Embryonic facial prominence (tissue), 1 donor: ENCODE measurements at regions not wholly inside any gene's neighbourhood (a gene's known extent, or its start where the extent isn't known, plus 50 kb on each side); places are given as distances from the start of the nearest gene placed in this dataset.

Experiments used
- DNase-seq: peaks from one replicate; pipeline ENCODE4 v3.0.0-alpha.2; 2016; ENCODE audit errors: extremely low spot score

GRCh38 chr2:6454286-6454990, 411.3 kb downstream of the CMPK2 start:
- DNase-seq = no peak

GRCh38 chr2:6459138-6459537, 406.6 kb downstream of the CMPK2 start:
- DNase-seq = no peak

GRCh38 chr2:6470518-6470917, 395.2 kb downstream of the CMPK2 start:
- DNase-seq = no peak

GRCh38 chr2:6471419-6471818, 394.3 kb downstream of the CMPK2 start:
- DNase-seq = no peak

GRCh38 chr2:6474161-6475140, 391.3 kb downstream of the CMPK2 start:
- DNase-seq = no peak

- DNase-seq = no peak
Measured at GRCh38 chr2:6475155-6475940, 390.4 kb downstream of the CMPK2 start.

GRCh38 chr2:6480514-6480913, 385.2 kb downstream of the CMPK2 start:
- DNase-seq = no peak

- no peak for DNase-seq
Measured at GRCh38 chr2:6482256-6482655, 383.5 kb downstream of the CMPK2 start.

GRCh38 chr2:6487765-6488164, 377.9 kb downstream of the CMPK2 start:
- DNase-seq = no peak

GRCh38 chr2:6492573-6492972, 373.1 kb downstream of the CMPK2 start:
- no peak for DNase-seq

- DNase-seq = no peak
Measured at GRCh38 chr2:6493266-6493665, 372.4 kb downstream of the CMPK2 start.

- no peak for DNase-seq
Measured at GRCh38 chr2:6493669-6494068, 372.0 kb downstream of the CMPK2 start.

GRCh38 chr2:6495466-6495865, 370.2 kb downstream of the CMPK2 start:
- DNase-seq = no peak

GRCh38 chr2:6496376-6496775, 369.3 kb downstream of the CMPK2 start:
- DNase-seq = no peak

- DNase-seq = no peak
Measured at GRCh38 chr2:6497048-6497447, 368.7 kb downstream of the CMPK2 start.

- no peak for DNase-seq
Measured at GRCh38 chr2:6498841-6499240, 366.9 kb downstream of the CMPK2 start.

- no peak for DNase-seq
Measured at GRCh38 chr2:6499691-6500090, 366.0 kb downstream of the CMPK2 start.

- no peak for DNase-seq
Measured at GRCh38 chr2:6506361-6506794, 359.3 kb downstream of the CMPK2 start.

- DNase-seq = no peak
Measured at GRCh38 chr2:6506859-6507258, 358.8 kb downstream of the CMPK2 start.

GRCh38 chr2:6510532-6510931, 355.2 kb downstream of the CMPK2 start:
- no peak for DNase-seq

- no peak for DNase-seq
Measured at GRCh38 chr2:6512589-6512988, 353.1 kb downstream of the CMPK2 start.

GRCh38 chr2:6516674-6517073, 349.0 kb downstream of the CMPK2 start:
- DNase-seq = no peak
